H9 (cell line): ENCODE measurements at regions not wholly inside any gene's neighbourhood (a gene's known extent, or its start where the extent isn't known, plus 50 kb on each side); places are given as distances from the start of the nearest gene placed in this dataset.

ENCODE experiments used
- DNase-seq: peaks from one replicate; pipeline ENCODE4 v3.0.0-alpha.2; 2017
- H2AFZ ChIP-seq: one replicate; pipeline ENCODE4 v1.6.1; 2013; ENCODE audit warnings: mild to moderate bottlenecking, low read length, control low read depth, moderate library complexity
- H2AK5ac ChIP-seq: 2 replicates; pipeline ENCODE4 v1.6.1; 2013; ENCODE audit warnings: low read length, control low read depth, mixed read lengths; ENCODE audit not compliant: insufficient read length
- H2BK120ac ChIP-seq: one replicate; pipeline ENCODE4 v1.6.1; 2013; ENCODE audit warnings: low read depth, mild to moderate bottlenecking, low read length, control low read depth, inconsistent platforms; ENCODE audit not compliant: poor library complexity, severe bottlenecking
- H2BK12ac ChIP-seq: 2 replicates; pipeline ENCODE4 v1.6.1; 2013; ENCODE audit warnings: low read length, control low read depth, mixed read lengths, low read depth; ENCODE audit not compliant: insufficient read length
- H2BK15ac ChIP-seq: 2 replicates; pipeline ENCODE4 v1.6.1; 2013; ENCODE audit warnings: low read depth, low read length, control low read depth
- H2BK20ac ChIP-seq: one replicate; pipeline ENCODE4 v1.6.1; 2013; ENCODE audit warnings: low read depth, mild to moderate bottlenecking, low read length, control low read depth, inconsistent platforms; ENCODE audit not compliant: poor library complexity, severe bottlenecking
- H2BK5ac ChIP-seq: 2 replicates; pipeline ENCODE4 v1.6.1; 2013; ENCODE audit warnings: low read length, control low read depth, mixed read lengths; ENCODE audit not compliant: insufficient read length
- H3K14ac ChIP-seq: 2 replicates; pipeline ENCODE4 v1.6.1; 2013; ENCODE audit warnings: low read length, control low read depth; ENCODE audit not compliant: insufficient read depth
- H3K18ac ChIP-seq: 2 replicates; pipeline ENCODE4 v1.6.1; 2013; ENCODE audit warnings: low read depth, mild to moderate bottlenecking, mixed read lengths, low read length, control low read depth; ENCODE audit not compliant: insufficient read length
- H3K23ac ChIP-seq: 2 replicates; pipeline ENCODE4 v1.6.1; 2013; ENCODE audit warnings: low read length, control low read depth, mixed read lengths, low read depth; ENCODE audit not compliant: insufficient read length
- H3K23me2 ChIP-seq: 2 replicates; pipeline ENCODE4 v1.6.1; 2013; ENCODE audit warnings: low read depth, mild to moderate bottlenecking, mixed read lengths, low read length, control low read depth; ENCODE audit not compliant: insufficient read length, poor library complexity, severe bottlenecking
- H3K27ac ChIP-seq: 2 replicates; pipeline ENCODE4 v1.5.1; 2013; ENCODE audit warnings: low read length, control low read depth, mixed read lengths, low read depth; ENCODE audit not compliant: insufficient read length
- H3K27me3 ChIP-seq: 2 replicates; pipeline ENCODE4 v1.6.1; 2013; ENCODE audit warnings: low read length, control low read depth, inconsistent platforms; ENCODE audit not compliant: insufficient read depth
- H3K4ac ChIP-seq: 2 replicates; pipeline ENCODE4 v1.6.1; 2013; ENCODE audit warnings: low read depth, mild to moderate bottlenecking, control low read depth, inconsistent platforms, low read length, moderate library complexity
- H3K4me1 ChIP-seq: 2 replicates; pipeline ENCODE4 v1.6.1; 2013; ENCODE audit warnings: low read length, control low read depth, inconsistent platforms; ENCODE audit not compliant: insufficient read depth
- H3K4me2 ChIP-seq: 2 replicates; pipeline ENCODE4 v1.6.1; 2013; ENCODE audit warnings: low read length, control low read depth, mixed read lengths; ENCODE audit not compliant: insufficient read length, insufficient read depth
- H3K56ac ChIP-seq: 2 replicates; pipeline ENCODE4 v1.6.1; 2013; ENCODE audit warnings: low read depth, mild to moderate bottlenecking, mixed read lengths, low read length, control low read depth; ENCODE audit not compliant: insufficient read length
- H3K79me1 ChIP-seq: 2 replicates; pipeline ENCODE4 v1.6.1; 2013; ENCODE audit warnings: low read depth, mild to moderate bottlenecking, moderate library complexity, low read length, control low read depth, inconsistent platforms; ENCODE audit not compliant: insufficient read depth, poor library complexity, severe bottlenecking
- H3K79me2 ChIP-seq: 2 replicates; pipeline ENCODE4 v1.6.1; 2013; ENCODE audit warnings: low read length, control low read depth, inconsistent platforms; ENCODE audit not compliant: insufficient read depth
- H3K9ac ChIP-seq: 2 replicates; pipeline ENCODE4 v1.6.1; 2013; ENCODE audit warnings: low read length, control low read depth, mixed read lengths; ENCODE audit not compliant: insufficient read length; ENCODE audit errors: extremely low read depth
- H3K9me3 ChIP-seq: one replicate; pipeline ENCODE4 v1.6.1; 2013; ENCODE audit warnings: low read depth, low read length, inconsistent platforms; ENCODE audit not compliant: control insufficient read depth
- H3T11ph ChIP-seq: one replicate; pipeline ENCODE4 v1.6.1; 2013; ENCODE audit warnings: mild to moderate bottlenecking, low read length, control low read depth, inconsistent platforms
- H4K20me1 ChIP-seq: one replicate; pipeline ENCODE4 v1.6.1; 2013; ENCODE audit not compliant: control insufficient read depth, insufficient read length, insufficient read depth
- H4K5ac ChIP-seq: 2 replicates; pipeline ENCODE4 v1.6.1; 2013; ENCODE audit warnings: low read depth, mild to moderate bottlenecking, mixed read lengths, low read length, control low read depth; ENCODE audit not compliant: insufficient read length
- H4K8ac ChIP-seq: replicated peaks from 2 replicates; pipeline ENCODE4 v1.6.1; 2013; ENCODE audit warnings: low read length, control low read depth, mixed read lengths, low read depth; ENCODE audit not compliant: insufficient read length
- H4K91ac ChIP-seq: 2 replicates; pipeline ENCODE4 v1.6.1; 2013; ENCODE audit warnings: low read depth, mild to moderate bottlenecking, moderate library complexity, mixed read lengths, low read length, control low read depth; ENCODE audit not compliant: insufficient read length
- H3K27ac Mint-ChIP-seq, 3 experiments: 2 replicates in 2 of 3; 3 replicates in 1 of 3; pipeline ENCODE4 v1.8.0; 2020 to 2021; ENCODE audit warnings: mixed read lengths in 3 of 3, mild to moderate bottlenecking in 1 of 3, moderate library complexity in 1 of 3
- H3K27me3 Mint-ChIP-seq: 2 replicates; pipeline ENCODE4 v1.8.0; 2021; ENCODE audit warnings: low read depth, mild to moderate bottlenecking, moderate library complexity, mixed read lengths
- H3K36me3 Mint-ChIP-seq, 3 experiments: 2 replicates in 2 of 3; 3 replicates in 1 of 3; pipeline ENCODE4 v1.8.0; 2020 to 2021; ENCODE audit warnings: low read depth in 3 of 3, mixed read lengths in 3 of 3; ENCODE audit not compliant: insufficient read depth in 1 of 3
- H3K4me1 Mint-ChIP-seq, 2 experiments: 2 replicates each; pipeline ENCODE4 v1.8.0; 2020; ENCODE audit warnings: mixed read lengths in 2 of 2
- H3K4me3 Mint-ChIP-seq, 2 experiments: 2 replicates in 1 of 2; 3 replicates in 1 of 2; pipeline ENCODE4 v1.8.0; 2020 to 2021; ENCODE audit warnings: mild to moderate bottlenecking in 2 of 2, mixed read lengths in 2 of 2, moderate library complexity in 1 of 2
- H3K9me3 Mint-ChIP-seq, 2 experiments: 2 replicates in 1 of 2; 3 replicates in 1 of 2; pipeline ENCODE4 v1.8.0; 2020; ENCODE audit warnings: mild to moderate bottlenecking in 2 of 2, mixed read lengths in 2 of 2, moderate library complexity in 1 of 2
- WGBS: extraction: QIAGEN DNeasy Blood & Tissue Kit; methylation state at CpG from one replicate; pipeline ENCODE4 v1.1.7; 2013; ENCODE audit warnings: missing lambda C conversion rate, low lambda C conversion rate, mixed read lengths; ENCODE audit not compliant: insufficient read length; ENCODE audit errors: extremely low coverage; 5-methylcytosine and 5-hydroxymethylcytosine counted together
- TF ChIP-seq, protein P1 (sequence below): fragments of 200-600 bp; sonication (generic); conservative IDR thresholded peaks from 3 replicates; pipeline ENCODE4 v1.8.0; 2021; ENCODE audit warnings: antibody characterized with exemption, mild to moderate bottlenecking

DNA sequence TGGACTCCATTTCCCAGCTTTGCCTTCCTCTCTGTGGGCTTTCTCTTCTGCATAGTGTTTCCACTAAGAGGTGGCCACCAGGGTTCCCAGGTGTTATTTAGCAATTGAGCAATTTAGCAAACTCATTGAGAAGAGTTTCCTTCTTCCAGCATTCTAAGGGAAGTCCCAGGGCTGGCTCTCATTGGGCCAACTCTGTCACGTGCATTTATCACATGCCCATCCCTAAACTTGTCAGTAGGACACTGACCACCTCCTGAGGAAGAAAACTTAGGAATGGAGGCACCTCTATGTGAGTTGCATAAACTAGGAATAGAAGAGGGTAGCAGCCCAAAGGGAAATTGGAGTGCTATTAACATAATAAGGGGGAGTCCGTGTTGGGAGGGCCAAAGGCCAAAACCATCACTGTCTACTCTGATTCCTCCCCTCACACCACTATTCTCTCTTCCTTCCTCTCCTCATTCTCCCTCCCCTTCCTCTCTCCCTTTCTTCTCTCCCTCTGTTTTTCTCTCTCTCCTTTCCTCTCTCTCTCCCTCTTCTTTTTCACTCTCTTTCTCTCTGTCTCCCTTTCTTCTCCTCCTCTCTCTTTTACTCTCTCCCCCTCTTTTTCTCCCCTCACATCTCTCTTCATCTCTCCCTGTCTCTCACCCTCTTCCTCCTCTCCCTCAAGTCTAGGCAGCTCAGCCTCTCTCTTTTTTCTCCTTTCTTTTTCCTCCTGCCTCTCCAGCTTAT lies 213.4 kb downstream of the PALM2AKAP2 start:
- H3K36me3 Mint-ChIP-seq: peaks cover 5 to 15% (median 14%) of the 10 kb centered on the region in 3 experiments
- no peak for DNase-seq
- Histone ChIP-seq H3K27ac (no peak overlapping the region), H3K79me1 (no peaks in the 10 kb centered on the region), H3K9ac (no peak overlapping the region), H2BK15ac (no peak overlapping the region), H3K14ac (no peak overlapping the region), H3K23me2 (no peaks in the 10 kb centered on the region), H3K4ac (no peak overlapping the region), H3K4me1 (no peaks in the 10 kb centered on the region), H2BK20ac (no peak overlapping the region), H3K79me2 (no peaks in the 10 kb centered on the region), H4K20me1 (no peaks in the 10 kb centered on the region), H3K4me2 (no peak overlapping the region), H4K5ac (no peak overlapping the region), H4K8ac (no peak overlapping the region), H2AK5ac (no peak overlapping the region), H3K56ac (no peak overlapping the region), H3K9me3 (no peaks in the 10 kb centered on the region), H2BK5ac (no peak overlapping the region), H3K18ac (no peak overlapping the region), H2BK12ac (no peak overlapping the region), H2AFZ (no peak overlapping the region), H3T11ph (no peak overlapping the region), H3K27me3 (no peaks in the 10 kb centered on the region), H4K91ac (no peak overlapping the region), H3K23ac (no peak overlapping the region), H2BK120ac (no peak overlapping the region)
- no CpG with 5 or more reads among the region's 2 CpGs for WGBS
- peaks cover 2 to 6% of the 10 kb centered on the region in 2 experiments; a peak in 2 of 4 replicates for H3K4me1 Mint-ChIP-seq
- H3K9me3 Mint-ChIP-seq: peaks cover 9 to 15% of the 10 kb centered on the region in 2 experiments; a peak in 4 of 5 replicates
- H3K27me3 Mint-ChIP-seq: no peaks in the 10 kb centered on the region; the same call in 1 of the 2 replicates
- no peak overlapping the region for H3K27ac Mint-ChIP-seq
- no peak overlapping the region for H3K4me3 Mint-ChIP-seq
- TF ChIP-seq, protein P1, sequence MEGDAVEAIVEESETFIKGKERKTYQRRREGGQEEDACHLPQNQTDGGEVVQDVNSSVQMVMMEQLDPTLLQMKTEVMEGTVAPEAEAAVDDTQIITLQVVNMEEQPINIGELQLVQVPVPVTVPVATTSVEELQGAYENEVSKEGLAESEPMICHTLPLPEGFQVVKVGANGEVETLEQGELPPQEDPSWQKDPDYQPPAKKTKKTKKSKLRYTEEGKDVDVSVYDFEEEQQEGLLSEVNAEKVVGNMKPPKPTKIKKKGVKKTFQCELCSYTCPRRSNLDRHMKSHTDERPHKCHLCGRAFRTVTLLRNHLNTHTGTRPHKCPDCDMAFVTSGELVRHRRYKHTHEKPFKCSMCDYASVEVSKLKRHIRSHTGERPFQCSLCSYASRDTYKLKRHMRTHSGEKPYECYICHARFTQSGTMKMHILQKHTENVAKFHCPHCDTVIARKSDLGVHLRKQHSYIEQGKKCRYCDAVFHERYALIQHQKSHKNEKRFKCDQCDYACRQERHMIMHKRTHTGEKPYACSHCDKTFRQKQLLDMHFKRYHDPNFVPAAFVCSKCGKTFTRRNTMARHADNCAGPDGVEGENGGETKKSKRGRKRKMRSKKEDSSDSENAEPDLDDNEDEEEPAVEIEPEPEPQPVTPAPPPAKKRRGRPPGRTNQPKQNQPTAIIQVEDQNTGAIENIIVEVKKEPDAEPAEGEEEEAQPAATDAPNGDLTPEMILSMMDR: no peak
